ENCODE measurements at regions not wholly inside any gene's neighbourhood (a gene's known extent, or its start where the extent isn't known, plus 50 kb on each side); places are given as distances from the start of the nearest gene placed in this dataset.

- no peak for DNase-seq (ENCODE audit: low spot score)
Observed at GRCh38 chr12:92492995-92493394, 209.8 kb upstream of the PLEKHG7 start.

- no peak for DNase-seq (ENCODE audit: low spot score)
Observed at GRCh38 chr12:92492291-92492690, 210.5 kb upstream of the PLEKHG7 start.

- DNase-seq (ENCODE audit: low spot score), result no peak
Observed at GRCh38 chr12:92489781-92490180, 213.0 kb upstream of the PLEKHG7 start.

- DNase-seq (ENCODE audit: low spot score), result no peak
Observed at GRCh38 chr12:92488735-92489134, 214.1 kb upstream of the PLEKHG7 start.

GRCh38 chr12:92487138-92487485 is 215.7 kb upstream of the PLEKHG7 start:
- no peak for DNase-seq (ENCODE audit: low spot score)

- DNase-seq (ENCODE audit: low spot score), result no peak
Observed at GRCh38 chr12:92486443-92487137, 216.2 kb upstream of the PLEKHG7 start.

GRCh38 chr12:92485351-92486348 is 217.1 kb upstream of the PLEKHG7 start:
- DNase-seq (ENCODE audit: low spot score), result no peak

- DNase-seq (ENCODE audit: low spot score), result no peak
Observed at GRCh38 chr12:92482599-92482998, 220.2 kb upstream of the PLEKHG7 start.

GRCh38 chr12:92481066-92481465 is 221.7 kb upstream of the PLEKHG7 start:
- no peak for DNase-seq (ENCODE audit: low spot score)

- no peak for DNase-seq (ENCODE audit: low spot score)
Observed at GRCh38 chr12:92478692-92479091, 224.1 kb upstream of the PLEKHG7 start.

- no peak for DNase-seq (ENCODE audit: low spot score)
Observed at GRCh38 chr12:92476844-92477243, 225.9 kb upstream of the PLEKHG7 start.

GRCh38 chr12:92473564-92473963 is 229.2 kb upstream of the PLEKHG7 start:
- DNase-seq (ENCODE audit: low spot score), result no peak

GRCh38 chr12:92472201-92472600 is 230.6 kb upstream of the PLEKHG7 start:
- peak; percentile 38 for DNase-seq (ENCODE audit: low spot score)

GRCh38 chr12:92471551-92471950 is 231.2 kb upstream of the PLEKHG7 start:
- no peak for DNase-seq (ENCODE audit: low spot score)

GRCh38 chr12:92470608-92471021 is 232.2 kb upstream of the PLEKHG7 start:
- no peak for DNase-seq (ENCODE audit: low spot score)

- DNase-seq (ENCODE audit: low spot score), result no peak
Observed at GRCh38 chr12:92469837-92470236, 233.0 kb upstream of the PLEKHG7 start.

- no peak for DNase-seq (ENCODE audit: low spot score)
Observed at GRCh38 chr12:92468358-92469020, 234.3 kb upstream of the PLEKHG7 start.

GRCh38 chr12:92467886-92468285 is 234.9 kb upstream of the PLEKHG7 start:
- no peak for DNase-seq (ENCODE audit: low spot score)

GRCh38 chr12:92466391-92467305 is 236.1 kb upstream of the PLEKHG7 start:
- no peak for DNase-seq (ENCODE audit: low spot score)

- DNase-seq (ENCODE audit: low spot score), result no peak
Observed at GRCh38 chr12:92465786-92466295, 236.9 kb upstream of the PLEKHG7 start.

- no peak for DNase-seq (ENCODE audit: low spot score)
Observed at GRCh38 chr12:92464911-92465310, 237.9 kb upstream of the PLEKHG7 start.

Data from LoVo (cell line).